Gastrocnemius medialis (tissue), 4 donors: ENCODE measurements at regions not wholly inside any gene's neighbourhood (a gene's known extent, or its start where the extent isn't known, plus 50 kb on each side); places are given as distances from the start of the nearest gene placed in this dataset.

Source experiments
- ATAC-seq, 2 donors: fragments of 150-250 bp; one replicate each; pipeline ENCODE4 v1.9.1; 2016
- DNase-seq, 2 donors: peaks; one replicate each; pipeline ENCODE4 v3.0.0-alpha.2; 2019
- H3K27ac ChIP-seq, 4 donors: fragments of 200-600 bp; sonication (generic); 1 replicate in 1 of 4; 2 replicates in 3 of 4; pipeline ENCODE4 v1.5.1; 2016 to 2018; ENCODE audit warnings: mild to moderate bottlenecking in 2 of 4, moderate library complexity in 1 of 4
- H3K27me3 ChIP-seq, 3 donors: fragments of 200-600 bp; sonication (generic) in 2 of 3; 1 replicate in 1 of 3; 2 replicates in 2 of 3; pipeline versions ENCODE4 v1.5.1 to v1.6.0; 2016 to 2019; ENCODE audit warnings: mild to moderate bottlenecking in 1 of 3, moderate library complexity in 1 of 3
- H3K36me3 ChIP-seq, 2 donors: fragments of 200-600 bp; sonication (generic) in 1 of 2; one replicate each; pipeline ENCODE4 v1.5.1; 2017 to 2018
- H3K4me1 ChIP-seq, 2 donors: fragments of 200-600 bp; sonication (generic) in 1 of 2; one replicate each; pipeline ENCODE4 v1.5.1; 2016 to 2017; ENCODE audit warnings: mild to moderate bottlenecking in 2 of 2
- H3K4me3 ChIP-seq, 4 donors: fragments of 200-600 bp; sonication (generic) in 3 of 4; 1 replicate in 1 of 4; 2 replicates in 3 of 4; pipeline ENCODE4 v1.5.1; 2016 to 2019; ENCODE audit warnings: mild to moderate bottlenecking in 2 of 4
- H3K9me3 ChIP-seq, 3 donors: fragments of 200-600 bp; sonication (generic) in 2 of 3; 1 replicate in 1 of 3; 2 replicates in 2 of 3; pipeline ENCODE4 v1.5.1; 2016 to 2019
- CTCF ChIP-seq, 5 experiments: fragments of 450-650 bp in 3 of 5; fragments of 200-600 bp in 2 of 5; sonication (generic) in 2 of 5; IDR thresholded peaks in 4 of 5; conservative IDR thresholded peaks in 1 of 5; 1 replicate in 4 of 5; 2 replicates in 1 of 5; pipeline ENCODE4 v1.5.1; 2016 to 2019; ENCODE audit warnings: antibody characterized with exemption in 5 of 5, mild to moderate bottlenecking in 3 of 5, moderate library complexity in 3 of 5
- POLR2A ChIP-seq, 2 donors: fragments of 450-650 bp; IDR thresholded peaks; one replicate each; pipeline ENCODE4 v1.6.1; 2017; ENCODE audit warnings: antibody characterized with exemption in 2 of 2, mild to moderate bottlenecking in 2 of 2, moderate library complexity in 2 of 2
- in situ Hi-C, 4 donors: fragments of 200-750 bp; cut with MboI; loops; one replicate each; pipeline versions ENCODE4 v1.15.0 to v1.8.0; 2017; ENCODE audit warnings: low sequenced_read_pairs in 4 of 4
- intact Hi-C: fragments of 100-400 bp; cut with DNase I; formaldehyde crosslinking; loops from one replicate; pipeline ENCODE4 v1.15.1; 2023; ENCODE audit warnings: low total_unique reads

- TF ChIP-seq POLR2A (IDR thresholded peaks at IDR 0.05) (no peak), CTCF (IDR thresholded peaks at IDR 0.05 in 4 of 5, conservative IDR thresholded peaks at IDR 0.05 in 1 of 5) (no peak)
- Histone ChIP-seq H3K36me3 (no peaks in the 10 kb centered on the region), H3K9me3 (no peaks in the 10 kb centered on the region), H3K4me3 (peak overlapping the region; percentile 3 to 29 (median 10)), H3K27ac (peak overlapping the region; percentile 35 to 54 (median 42)), H3K27me3 (peaks cover 0 to 4% (median 0%) of the 10 kb centered on the region in 3 donors), H3K4me1 (peaks cover 5 to 13% of the 10 kb centered on the region in 2 donors)
- ATAC-seq (peak in 1 of 2 donors; percentile 65), DNase-seq (peak in 1 of 2 donors; percentile 7)
- intact Hi-C loops, result loop anchor here (2.0 kb wide), 1 partner anchor 60 kb away; no protein-coding TSS in a partner anchor
- in situ Hi-C loops, result no loop called here
Observed at GRCh38 chr15:38068626-38069391, 134.4 kb downstream of the TMCO5A start.

- ATAC-seq (peak; percentile 48 to 51), DNase-seq (peak in 1 of 2 donors; percentile 33)
- peaks cover 0 to 4% (median 0%) of the 10 kb centered on the region in 3 donors for H3K27me3 ChIP-seq
- in situ Hi-C loops, result no loop called here
- H3K27ac ChIP-seq, result peak overlapping the region in 3 of 4 donors; percentile 35 to 54 (median 40)
- peaks cover 5 to 13% of the 10 kb centered on the region in 2 donors for H3K4me1 ChIP-seq
- no peaks in the 10 kb centered on the region for H3K9me3 ChIP-seq
- intact Hi-C loops, result loop anchor here (2.0 to 10.0 kb wide), 3 partner anchors 59 to 325 kb away; no protein-coding TSS in a partner anchor
- H3K36me3 ChIP-seq, result no peaks in the 10 kb centered on the region
- peak overlapping the region; percentile 3 to 29 (median 10) for H3K4me3 ChIP-seq
- TF ChIP-seq CTCF (IDR thresholded peaks at IDR 0.05 in 4 of 5, conservative IDR thresholded peaks at IDR 0.05 in 1 of 5) (no peak), POLR2A (IDR thresholded peaks at IDR 0.05) (no peak)
Observed at GRCh38 chr15:38069511-38070011, 135.1 kb downstream of the TMCO5A start.

- peaks cover 0 to 4% (median 0%) of the 10 kb centered on the region in 3 donors for H3K27me3 ChIP-seq
- TF ChIP-seq CTCF (IDR thresholded peaks at IDR 0.05 in 4 of 5, conservative IDR thresholded peaks at IDR 0.05 in 1 of 5) (no peak), POLR2A (IDR thresholded peaks at IDR 0.05) (no peak)
Observed at GRCh38 chr15:38070778-38071177, 136.3 kb downstream of the TMCO5A start.

GRCh38 chr15:38071211-38071972 is 137.0 kb downstream of the TMCO5A start:
- no peak overlapping the region for H3K4me3 ChIP-seq
- no peaks in the 10 kb centered on the region for H3K36me3 ChIP-seq
- H3K27ac ChIP-seq, result peak overlapping the region in 1 of 4 donors; percentile 76
- no peaks in the 10 kb centered on the region for H3K9me3 ChIP-seq
- in situ Hi-C loops, result no loop called here
- TF ChIP-seq CTCF (IDR thresholded peaks at IDR 0.05 in 4 of 5, conservative IDR thresholded peaks at IDR 0.05 in 1 of 5) (no peak), POLR2A (IDR thresholded peaks at IDR 0.05) (no peak)
- peaks cover 5 to 13% of the 10 kb centered on the region in 2 donors for H3K4me1 ChIP-seq
- DNase-seq, result no peak
- intact Hi-C loops, result loop anchor here (5.0 to 10.0 kb wide), 2 partner anchors 186 to 323 kb away; no protein-coding TSS in a partner anchor
- no peak for ATAC-seq
- peaks cover 0 to 4% (median 0%) of the 10 kb centered on the region in 3 donors for H3K27me3 ChIP-seq

More at GRCh38 chr15:38070778-38071177, 136.3 kb downstream of the TMCO5A start:
- ATAC-seq, result no peak
- no peak overlapping the region for H3K27ac ChIP-seq
- H3K36me3 ChIP-seq, result no peaks in the 10 kb centered on the region
- no peak overlapping the region for H3K4me3 ChIP-seq
- H3K9me3 ChIP-seq, result no peaks in the 10 kb centered on the region
- in situ Hi-C loops (no loop called here), intact Hi-C loops (loop anchor here (5.0 to 10.0 kb wide), 2 partner anchors 187 to 324 kb away; no protein-coding TSS in a partner anchor)
- H3K4me1 ChIP-seq, result peaks cover 5 to 13% of the 10 kb centered on the region in 2 donors
- no peak for DNase-seq
